K562 (cell line): ENCODE measurements at regions not wholly inside any gene's neighbourhood (a gene's known extent, or its start where the extent isn't known, plus 50 kb on each side); places are given as distances from the start of the nearest gene placed in this dataset.

Source experiments
- ARNT ChIP-seq, 2 experiments: fragments of 450-650 bp; IDR thresholded peaks; 2 replicates each; pipeline ENCODE4 v1.6.1; 2016; ENCODE audit warnings: mild to moderate bottlenecking in 1 of 2
- ELK1 ChIP-seq: sonication (generic); formaldehyde crosslinking; IDR thresholded peaks from 2 replicates; pipeline ENCODE4 v1.8.1; 2022; ENCODE audit warnings: missing genetic modification reagents
- FOXA1 ChIP-seq: fragments of 450-650 bp; IDR thresholded peaks from 2 replicates; pipeline ENCODE4 v1.6.1; 2016; ENCODE audit warnings: mild to moderate bottlenecking, borderline replicate concordance
- MAFF ChIP-seq: IDR thresholded peaks from 2 replicates; pipeline ENCODE4 v1.6.1; 2012; ENCODE audit warnings: low read length, improper control_type of control experiment
- RBM22 ChIP-seq: fragments of 200-400 bp; formaldehyde crosslinking; IDR thresholded peaks from 2 replicates; pipeline ENCODE4 v1.6.1; 2018; ENCODE audit warnings: low read length, low read depth; ENCODE audit not compliant: poor library complexity, severe bottlenecking
- SMC3 ChIP-seq: conservative IDR thresholded peaks from 2 replicates; pipeline ENCODE4 v1.6.1; 2011; ENCODE audit warnings: low read depth, low read length, improper control_type of control experiment; ENCODE audit not compliant: insufficient read depth
- STAT5B ChIP-seq: fragments of 250-450 bp; sonication (Bioruptor Pico); IDR thresholded peaks from 2 replicates; pipeline ENCODE4 v1.8.0; 2021; ENCODE audit warnings: mild to moderate bottlenecking, inconsistent platforms
- TCF7L2 ChIP-seq: fragments of 150-350 bp; IDR thresholded peaks from 2 replicates; pipeline ENCODE4 v1.6.1; 2016; ENCODE audit warnings: low read depth, mild to moderate bottlenecking, low read length, moderate library complexity
- ZBTB33 ChIP-seq: sonication (generic); formaldehyde crosslinking; IDR thresholded peaks from 2 replicates; pipeline ENCODE4 v1.8.1; 2023; ENCODE audit warnings: mild to moderate bottlenecking, missing genetic modification reagents
- ZEB2 ChIP-seq: fragments of 450-650 bp; IDR thresholded peaks from 2 replicates; pipeline ENCODE4 v1.6.1; 2016

- TF ChIP-seq RBM22 = no peak
- no peak for TF ChIP-seq SMC3
- no peak for TF ChIP-seq ARNT (IDR thresholded peaks at IDR 0.05)
- TF ChIP-seq TCF7L2 = no peak
- TF ChIP-seq FOXA1 = no peak
- no peak for TF ChIP-seq ZBTB33 (CRISPR knock-in tag)
- no peak for TF ChIP-seq STAT5B (CRISPR knock-in tag)
- no peak for TF ChIP-seq MAFF
- no peak for TF ChIP-seq ZEB2
- no peak for TF ChIP-seq ELK1 (CRISPR knock-in tag)
Observed at GRCh38 chr11:128179039-128179438, 408.3 kb downstream of the ETS1 start.
